ENCODE measurements at regions not wholly inside any gene's neighbourhood (a gene's known extent, or its start where the extent isn't known, plus 50 kb on each side); places are given as distances from the start of the nearest gene placed in this dataset.
"Not testable (repeated sequence)": the region's sequence is repeated elsewhere in the genome, so short reads cannot be mapped to it uniquely, and the experiment has no call there.

DNA sequence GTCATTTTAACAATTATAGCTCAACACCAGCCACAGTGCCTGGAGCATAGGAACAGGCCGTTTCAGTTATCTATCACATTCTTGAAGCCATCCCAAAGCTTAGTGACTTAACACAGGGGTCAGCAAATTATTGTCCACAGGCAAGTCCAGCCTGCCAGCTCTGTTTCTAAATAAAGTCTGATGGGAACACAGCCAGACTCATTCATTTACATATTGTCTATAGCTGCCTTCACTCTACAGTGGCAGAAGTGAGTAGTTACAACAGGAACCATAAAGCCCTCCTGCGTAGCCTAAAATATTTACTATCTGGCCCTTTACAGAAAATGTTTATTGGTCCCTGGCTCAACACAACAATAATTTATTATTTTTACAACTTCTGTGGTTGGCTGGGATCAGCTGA is 407.5 kb upstream of the AUTS2 start:
- no peak for DNase-seq

- no peak for DNase-seq
Observed at GRCh38 chr7:69192134-69192533, 406.1 kb upstream of the AUTS2 start.

- no peak for DNase-seq
Observed at GRCh38 chr7:69193061-69193460, 405.2 kb upstream of the AUTS2 start.

DNA sequence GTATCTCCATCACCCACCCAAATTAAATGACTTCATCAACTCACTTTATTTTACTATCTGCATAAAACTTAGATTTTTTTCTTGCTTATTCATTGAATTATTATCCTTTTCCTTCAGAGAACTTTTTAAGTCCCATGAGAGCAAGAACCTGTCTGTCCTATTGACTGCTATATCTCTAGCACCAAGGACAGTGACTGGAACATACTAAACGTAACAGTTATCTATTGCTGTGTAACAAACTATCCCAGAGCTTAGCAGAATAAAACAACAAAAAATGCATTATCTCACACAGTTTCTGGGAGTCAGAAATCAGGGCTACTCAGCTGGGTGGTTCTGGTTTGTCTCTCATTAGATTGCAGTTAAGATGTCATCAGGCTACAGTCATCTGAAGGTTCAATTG is 401.7 kb upstream of the AUTS2 start:
- no peak for DNase-seq

- no peak for DNase-seq
Observed at GRCh38 chr7:69198250-69198649, 400.0 kb upstream of the AUTS2 start.

GRCh38 chr7:69199041-69199440 is 399.2 kb upstream of the AUTS2 start:
- DNase-seq, result no peak

DNA sequence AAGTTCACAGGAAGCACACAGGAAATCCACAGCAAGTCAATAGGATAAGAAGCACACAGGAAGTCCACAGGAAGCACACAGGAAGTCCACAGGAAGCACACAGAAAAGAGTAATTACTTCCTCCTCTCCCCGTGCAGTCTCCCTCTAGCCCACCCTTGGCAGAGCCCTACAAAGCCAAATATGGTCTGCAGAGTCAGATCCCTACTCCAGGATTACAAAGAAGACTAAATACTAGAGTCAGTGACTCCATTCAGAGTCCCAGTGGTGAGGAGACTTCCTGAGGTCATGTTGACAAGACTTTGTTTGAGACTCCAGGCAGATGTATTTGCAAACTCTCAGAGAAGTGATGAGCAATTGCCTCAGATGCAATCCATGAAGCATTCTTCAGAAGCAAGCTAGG is 398.6 kb upstream of the AUTS2 start:
- no peak for DNase-seq

- no peak for DNase-seq
Observed at GRCh38 chr7:69203871-69204270, 394.4 kb upstream of the AUTS2 start.

- no peak for DNase-seq
Observed at GRCh38 chr7:69204943-69205342, 393.3 kb upstream of the AUTS2 start.

DNA sequence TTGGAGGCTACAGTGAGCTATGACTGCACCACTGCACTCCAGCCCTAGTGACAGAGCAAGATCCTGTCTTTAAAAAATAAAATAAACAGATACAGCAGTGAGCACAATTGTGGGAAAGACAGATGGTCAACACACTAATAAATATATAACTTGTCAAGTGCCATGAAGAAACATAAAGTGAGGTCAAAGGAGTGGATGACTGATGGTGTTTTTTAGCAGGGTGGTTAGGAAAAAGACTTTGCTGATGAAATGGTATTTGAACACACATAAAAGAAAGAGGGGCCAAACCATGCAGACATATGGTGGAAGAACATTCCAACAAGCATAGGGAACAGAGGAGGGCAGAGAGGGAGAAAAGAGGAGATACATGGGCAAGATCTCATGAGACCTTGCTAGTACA is 392.7 kb upstream of the AUTS2 start:
- DNase-seq, result no peak

GRCh38 chr7:69208276-69208675 is 390.0 kb upstream of the AUTS2 start:
- DNase-seq, result no peak

GRCh38 chr7:69208848-69209247 is 389.4 kb upstream of the AUTS2 start:
- DNase-seq, result no peak

DNA sequence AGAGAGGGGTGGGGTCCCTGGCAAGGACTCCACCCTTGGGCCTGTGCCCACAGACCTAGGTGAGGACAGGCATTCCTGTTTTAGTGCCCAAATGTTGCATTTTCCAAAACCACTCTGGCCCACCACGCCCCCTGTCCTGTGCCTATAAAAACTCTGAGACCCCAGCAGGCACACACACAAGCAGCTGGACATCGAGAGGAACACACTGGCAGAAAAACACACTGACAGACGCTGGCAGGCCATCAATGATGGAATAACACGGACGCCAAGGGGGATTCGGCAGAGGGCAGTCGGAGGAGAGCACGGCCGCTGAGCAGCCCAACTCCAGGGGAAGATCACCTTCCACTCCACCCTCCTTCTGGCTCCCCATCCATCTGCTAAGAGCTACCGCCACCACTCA is 386.9 kb upstream of the AUTS2 start:
- DNase-seq, result no peak

- no peak for DNase-seq
Observed at GRCh38 chr7:69211739-69212138, 386.5 kb upstream of the AUTS2 start.

- DNase-seq, result no peak
Observed at GRCh38 chr7:69213878-69214277, 384.4 kb upstream of the AUTS2 start.

GRCh38 chr7:69215516-69215915 is 382.8 kb upstream of the AUTS2 start:
- not testable (repeated sequence) for DNase-seq

DNA sequence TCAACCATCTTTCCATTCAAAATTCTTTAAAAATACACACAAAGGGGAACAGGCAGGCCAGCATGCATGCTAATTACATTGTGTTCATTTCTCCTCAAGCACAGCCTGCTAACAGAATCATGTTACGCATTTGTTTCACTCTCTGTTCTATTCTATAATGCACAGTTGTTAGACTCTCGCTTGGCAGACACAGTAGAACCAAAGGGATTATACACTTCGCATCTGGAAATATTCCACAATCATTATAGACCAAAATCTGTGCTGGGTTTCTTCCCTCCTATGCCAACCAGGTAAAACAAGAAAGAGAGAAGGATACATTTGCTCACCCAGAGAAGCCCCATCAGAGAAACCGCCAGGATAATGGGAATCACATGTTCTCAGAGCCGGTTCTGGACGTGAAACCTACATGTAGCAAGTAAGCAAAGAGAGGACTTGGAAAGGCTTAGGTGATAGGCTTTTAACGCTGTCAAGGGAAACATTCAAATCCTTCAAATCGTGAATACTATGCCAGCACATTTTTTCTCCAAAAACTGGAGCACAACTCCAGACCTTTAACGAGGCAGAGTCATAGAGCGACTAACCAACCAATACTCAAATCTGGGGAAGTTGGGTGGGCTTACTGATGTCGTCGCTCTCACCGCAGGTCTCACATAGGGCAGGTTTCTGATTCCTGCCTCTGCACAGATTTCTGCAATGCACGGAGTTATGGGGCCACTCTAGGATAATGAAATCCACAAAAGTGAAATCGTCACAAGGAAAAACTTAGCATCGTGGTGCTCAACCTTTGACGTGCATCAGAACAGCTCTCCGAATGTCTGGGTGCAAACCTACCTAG is 380.5 kb upstream of the AUTS2 start:
- no peak for DNase-seq

DNA sequence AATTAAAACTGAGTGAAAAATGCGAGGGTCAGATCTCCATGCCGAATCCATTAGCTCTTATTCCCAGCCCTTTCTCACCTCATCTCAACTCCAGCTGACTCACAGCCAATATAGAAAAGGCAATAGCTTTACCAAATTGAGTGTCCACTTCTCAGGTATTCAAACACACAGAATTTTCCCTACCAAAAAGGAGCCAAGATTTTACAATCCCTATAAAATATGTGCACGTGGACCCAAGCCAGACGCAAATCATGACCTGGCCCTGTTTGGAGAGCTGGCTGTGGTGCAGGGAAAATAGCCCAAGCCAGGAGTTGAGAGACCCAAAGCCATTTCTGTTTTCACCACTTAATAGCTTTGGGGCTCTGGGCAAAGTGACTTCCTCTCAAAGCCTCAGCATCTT is 379.7 kb upstream of the AUTS2 start:
- DNase-seq, result no peak

- no peak for DNase-seq
Observed at GRCh38 chr7:69219381-69219780, 378.9 kb upstream of the AUTS2 start.

DNA sequence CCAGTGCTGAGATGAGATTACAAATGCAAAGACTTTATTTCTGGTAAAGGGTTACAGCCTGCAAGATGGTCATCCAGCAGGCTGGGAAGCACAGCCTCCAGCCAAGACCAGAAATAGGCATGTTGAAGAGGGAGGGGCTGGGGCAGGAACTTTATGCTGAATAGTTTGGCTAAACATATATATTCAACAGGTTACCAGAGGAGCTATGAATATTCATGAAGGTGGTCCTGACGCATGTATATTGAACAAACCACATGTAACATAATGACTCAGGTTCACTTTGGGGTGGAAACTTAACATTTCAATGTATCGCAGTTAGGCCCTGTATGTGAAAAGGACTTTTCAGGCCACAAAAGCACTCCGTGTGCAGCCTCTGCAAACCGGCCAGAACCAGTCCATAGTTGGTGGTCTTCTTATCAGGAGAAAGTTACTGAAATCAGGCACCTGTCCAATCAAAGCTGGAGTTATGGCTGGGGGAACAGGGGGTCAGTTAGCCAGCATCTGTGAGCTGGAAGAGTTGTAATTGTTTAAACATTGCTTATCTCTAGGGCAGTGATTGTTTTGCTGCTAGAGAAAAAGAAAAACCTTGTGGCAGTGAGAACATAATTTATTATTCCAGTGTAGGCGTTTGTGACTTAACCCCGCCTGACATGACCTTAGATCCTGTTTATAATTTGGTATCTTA is 372.9 kb upstream of the AUTS2 start:
- DNase-seq, result no peak

- no peak for DNase-seq
Observed at GRCh38 chr7:69228212-69228811, 370.0 kb upstream of the AUTS2 start.

- DNase-seq, result no peak
Observed at GRCh38 chr7:69232445-69233376, 365.6 kb upstream of the AUTS2 start.

GRCh38 chr7:69237541-69237940 is 360.7 kb upstream of the AUTS2 start:
- DNase-seq, result no peak
